SK-MEL-5 (cell line): ENCODE measurements at regions not wholly inside any gene's neighbourhood (a gene's known extent, or its start where the extent isn't known, plus 50 kb on each side); places are given as distances from the start of the nearest gene placed in this dataset.
"Not testable (repeated sequence)": the region's sequence is repeated elsewhere in the genome, so short reads cannot be mapped to it uniquely, and the experiment has no call there.

Source experiments
- DNase-seq: peaks from one replicate; pipeline ENCODE4 v3.0.0-alpha.2; 2016; ENCODE audit warnings: low read depth, low spot score
- in situ Hi-C: cut with HindIII; loops from 2 replicates; pipeline ENCODE4 v1.10.0; 2016; ENCODE audit warnings: low sequenced_read_pairs, high pct_unique_total_duplicates, low pct_unique_long_range_greater_than_20kb

- DNase-seq, in situ Hi-C loops: not testable (repeated sequence)
Observed at GRCh38 chr6:21282360-21282759, 311.2 kb upstream of the SOX4 start.

GRCh38 chr6:21284166-21284565, 309.4 kb upstream of the SOX4 start:
- in situ Hi-C loops: no loop called here
- DNase-seq: no peak

GRCh38 chr6:21284706-21285105, 308.8 kb upstream of the SOX4 start:
- in situ Hi-C loops: no loop called here
- no peak for DNase-seq

DNA sequence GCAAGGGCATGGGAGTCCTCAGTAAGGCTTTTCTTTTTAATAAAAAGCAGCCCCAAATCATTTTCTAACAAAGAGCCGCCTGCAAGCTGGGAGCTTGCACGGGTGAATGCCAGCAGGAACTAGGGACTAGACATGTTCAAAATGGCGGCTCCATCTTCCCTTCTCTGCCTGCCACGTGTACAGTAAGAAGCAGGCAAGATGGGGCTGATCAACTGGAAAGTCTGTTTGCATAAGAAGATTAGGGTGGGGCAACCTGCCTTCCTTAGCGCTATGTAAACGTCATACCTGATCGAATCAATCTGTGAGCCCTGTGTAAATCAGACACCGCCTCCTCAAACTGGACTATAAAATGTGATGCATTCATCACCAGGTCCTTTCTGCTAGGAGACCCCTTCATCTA, 299.4 kb upstream of the SOX4 start:
- in situ Hi-C loops: no loop called here
- no peak for DNase-seq

- in situ Hi-C loops: no loop called here
Observed at GRCh38 chr6:21295506-21296240, 297.9 kb upstream of the SOX4 start.

DNA sequence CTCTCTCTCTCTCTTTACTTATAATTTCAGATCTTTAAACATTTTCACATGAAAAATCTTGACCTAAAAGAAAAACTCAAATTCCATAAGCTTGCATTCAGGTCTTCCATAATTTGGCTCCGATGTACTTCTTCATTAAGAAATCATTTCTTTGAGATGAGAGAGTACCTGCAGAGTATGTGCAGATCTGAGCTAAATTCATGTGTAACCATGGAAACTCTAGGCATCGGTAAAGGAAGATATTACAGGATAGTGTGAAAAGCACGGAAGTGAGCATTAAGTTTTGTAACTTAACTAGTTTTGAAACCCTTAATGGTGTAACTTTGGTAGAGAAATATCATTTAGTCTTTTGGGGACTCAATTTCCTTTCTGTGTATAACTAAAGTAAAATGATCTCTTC, 295.9 kb upstream of the SOX4 start:
- DNase-seq: no peak
- in situ Hi-C loops: no loop called here

More at GRCh38 chr6:21295506-21296240, 297.9 kb upstream of the SOX4 start:
- DNase-seq: no peak

DNA sequence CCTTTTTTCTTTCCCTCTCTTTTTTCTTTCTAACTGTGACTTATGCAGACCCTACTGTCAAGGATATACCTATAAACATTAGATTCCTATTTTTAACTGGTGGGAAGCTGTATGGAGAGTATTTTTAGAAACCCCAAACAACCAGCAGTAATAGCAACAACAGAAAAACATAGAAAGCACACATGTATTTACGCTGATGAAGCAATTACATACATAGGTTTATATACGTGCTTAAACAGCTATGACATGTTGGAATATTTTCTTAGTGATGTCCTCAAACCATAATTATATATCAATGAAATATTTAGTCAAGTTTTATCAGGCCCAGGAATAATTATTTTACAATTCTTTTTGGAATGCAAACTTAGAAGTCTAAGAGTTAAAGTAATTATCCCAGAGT, 294.3 kb upstream of the SOX4 start:
- in situ Hi-C loops: no loop called here

DNA sequence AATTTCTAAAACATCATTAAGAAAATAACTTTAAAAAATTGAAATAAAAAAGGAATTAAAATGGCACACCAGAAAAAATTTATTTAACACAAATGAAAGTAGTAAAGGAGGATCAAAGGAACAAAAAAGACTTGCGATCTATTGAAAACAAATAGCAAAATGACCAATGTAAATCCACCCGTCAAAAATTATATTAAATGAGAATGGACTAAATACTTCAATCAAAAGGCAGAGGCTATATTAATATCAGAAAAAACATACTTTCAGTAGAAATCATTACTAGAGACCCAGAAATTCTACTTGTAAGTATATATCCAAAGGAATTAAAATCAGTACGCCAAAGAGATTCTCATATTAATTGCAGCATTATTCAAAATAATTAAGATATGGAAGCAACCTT, 293.1 kb upstream of the SOX4 start:
- no peak for DNase-seq
- in situ Hi-C loops: no loop called here

More for the DNA sequence above, 294.3 kb upstream of the SOX4 start:
- DNase-seq: no peak

DNA sequence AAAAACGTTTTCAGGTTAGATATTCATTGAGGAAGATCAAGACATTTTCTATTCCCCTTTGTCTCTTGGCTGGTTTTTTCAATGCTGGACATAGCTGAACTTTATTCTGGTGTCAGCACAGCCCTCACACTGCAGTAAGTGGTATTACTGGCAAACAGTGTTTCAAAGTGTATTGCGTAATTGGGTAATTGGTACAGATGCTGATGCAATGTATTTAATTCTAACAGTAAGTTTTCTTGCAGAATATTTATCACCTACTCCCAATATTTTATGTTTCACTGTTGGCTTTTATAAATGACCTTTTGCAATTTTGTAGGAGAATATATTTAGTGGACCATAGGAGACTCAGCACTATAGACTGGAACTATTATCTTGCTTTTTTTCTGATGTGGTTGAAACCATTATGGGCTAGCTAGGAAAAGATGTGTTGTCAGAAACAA, 287.6 kb upstream of the SOX4 start:
- in situ Hi-C loops: no loop called here

GRCh38 chr6:21306546-21306945, 287.0 kb upstream of the SOX4 start:
- in situ Hi-C loops: no loop called here
- no peak for DNase-seq

More for the DNA sequence above, 287.6 kb upstream of the SOX4 start:
- DNase-seq: peak; percentile 56

GRCh38 chr6:21309807-21310221, 283.7 kb upstream of the SOX4 start:
- in situ Hi-C loops: no loop called here
- no peak for DNase-seq

DNA sequence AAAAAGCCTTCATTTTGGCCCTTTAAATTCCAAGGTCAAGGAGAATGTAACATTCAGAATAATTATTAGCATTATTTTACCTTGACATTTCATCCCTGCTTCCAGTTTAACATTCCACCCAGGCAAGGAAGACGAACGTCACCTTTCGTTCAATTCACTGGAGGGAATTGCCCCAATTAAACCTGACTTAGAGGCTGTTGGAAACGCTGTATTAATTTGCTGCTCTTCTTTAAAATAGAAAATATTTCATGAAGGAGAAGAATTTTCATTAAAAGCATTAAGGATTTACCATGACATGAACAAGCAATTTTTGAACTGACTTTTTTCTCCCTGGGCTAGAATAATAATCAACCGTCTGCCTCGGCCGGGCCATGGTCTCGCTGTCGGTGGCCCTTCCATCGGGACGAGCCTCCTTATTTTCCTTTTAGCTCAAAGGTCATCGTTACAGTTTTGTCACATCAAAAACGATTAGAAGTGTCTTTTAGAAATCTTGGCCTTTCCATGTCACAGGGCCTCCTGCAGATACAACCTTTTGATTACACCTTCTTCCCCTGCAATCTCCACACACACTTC, 282.9 kb upstream of the SOX4 start:
- DNase-seq: no peak
- in situ Hi-C loops: no loop called here

DNA sequence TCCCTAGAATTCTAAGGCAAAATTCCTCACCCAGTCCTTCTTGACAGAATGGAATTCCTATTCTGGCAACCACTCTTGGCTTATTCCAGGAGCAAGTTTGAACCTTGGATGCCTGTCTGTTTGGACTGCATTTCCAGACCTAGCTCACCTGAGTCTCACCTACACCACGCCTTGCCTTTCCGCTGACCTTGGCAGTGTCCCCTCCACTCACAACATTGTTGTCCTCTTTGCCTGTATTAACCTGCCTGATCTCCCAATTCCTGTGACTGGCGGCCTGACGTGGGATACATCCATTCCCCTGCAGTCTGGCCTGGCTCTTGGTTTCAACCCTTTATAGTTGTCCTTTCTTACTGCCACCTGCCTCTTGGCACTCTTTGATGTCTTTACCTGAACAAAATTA, 281.4 kb upstream of the SOX4 start:
- in situ Hi-C loops: no loop called here
- DNase-seq: no peak

GRCh38 chr6:21317642-21318041, 275.9 kb upstream of the SOX4 start:
- DNase-seq: no peak
- in situ Hi-C loops: no loop called here

DNA sequence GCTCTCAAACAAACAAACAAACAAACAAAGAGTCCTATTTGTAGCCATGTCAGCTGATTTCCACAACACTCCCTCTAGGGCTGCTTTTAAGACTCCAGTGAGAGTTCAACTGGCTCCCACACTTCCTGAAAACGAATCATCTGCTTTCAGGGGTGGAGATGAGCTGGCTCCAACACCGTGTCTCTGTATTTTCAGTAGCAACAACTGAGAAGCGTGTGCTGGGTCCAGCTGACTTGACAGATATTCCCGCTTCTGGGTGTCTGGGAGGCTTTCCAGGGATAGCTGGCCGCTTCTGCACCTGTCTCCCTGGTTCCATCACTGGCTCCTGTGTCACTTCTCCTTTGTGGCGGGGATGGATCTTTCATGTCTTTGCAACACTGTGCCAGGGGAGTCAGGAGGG, 272.5 kb upstream of the SOX4 start:
- in situ Hi-C loops: no loop called here
- DNase-seq: peak; percentile 73

- in situ Hi-C loops: no loop called here
- no peak for DNase-seq
Observed at GRCh38 chr6:21321531-21321930, 272.0 kb upstream of the SOX4 start.

DNA sequence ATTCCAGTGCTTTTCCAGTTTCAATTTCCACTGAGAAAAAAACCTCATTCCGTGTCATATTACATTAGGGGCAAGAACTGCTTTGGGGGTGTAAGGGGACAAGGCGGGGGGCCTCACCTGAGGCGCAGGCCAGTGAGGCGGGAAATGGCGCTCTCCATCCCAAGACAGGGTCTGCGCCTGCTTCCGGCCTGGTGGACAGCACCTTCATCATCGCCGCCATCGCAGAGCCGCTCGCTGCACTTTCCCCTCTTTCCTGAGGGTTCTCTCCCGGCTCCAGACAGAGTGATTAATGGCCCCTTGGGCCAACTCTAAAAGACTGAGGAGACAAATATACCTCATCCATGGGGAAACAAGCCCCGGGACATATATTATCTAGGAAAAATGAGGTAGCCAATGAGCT, 270.0 kb upstream of the SOX4 start:
- in situ Hi-C loops: no loop called here
- no peak for DNase-seq

DNA sequence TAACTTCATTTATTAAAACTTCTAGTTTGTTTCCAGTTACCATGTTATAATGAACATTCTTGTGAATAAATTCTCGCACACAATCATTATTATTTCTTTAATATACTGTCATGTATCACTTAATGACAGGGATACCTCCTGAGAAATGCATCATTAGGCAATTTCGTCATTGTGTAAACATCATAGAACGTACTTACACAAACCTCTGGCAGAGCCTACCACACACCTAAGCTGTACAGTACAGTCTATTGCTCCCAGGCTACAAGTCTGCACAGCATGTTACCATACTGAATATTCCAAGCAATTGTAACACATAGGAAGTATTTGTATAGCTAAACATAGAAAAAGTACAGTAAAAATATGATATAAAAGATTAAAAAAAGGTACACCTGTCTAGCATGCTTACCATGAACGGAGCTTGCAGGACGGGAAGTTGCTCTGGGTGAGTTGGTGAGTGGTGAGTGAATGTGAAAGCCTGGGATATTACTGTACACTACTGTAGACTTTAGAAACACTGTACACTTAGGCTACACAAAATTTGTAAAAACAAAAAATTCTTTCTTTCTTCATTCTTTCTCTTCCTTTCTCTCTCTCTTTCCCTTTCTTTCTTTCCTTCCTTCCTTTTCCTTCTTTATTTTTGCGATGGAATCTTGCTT, 268.2 kb upstream of the SOX4 start:
- in situ Hi-C loops: no loop called here
- no peak for DNase-seq
